MM.1S (cell line): ENCODE measurements at regions not wholly inside any gene's neighbourhood (a gene's known extent, or its start where the extent isn't known, plus 50 kb on each side); places are given as distances from the start of the nearest gene placed in this dataset.

ENCODE experiments used
- DNase-seq: peaks from one replicate; pipeline ENCODE4 v3.0.0-alpha.2; 2015
- H2AFZ ChIP-seq: fragments of 300-600 bp; sonication (generic); 2 replicates; pipeline ENCODE4 v1.6.0; 2016; ENCODE audit warnings: antibody characterized with exemption, low read length
- H3F3A ChIP-seq: fragments of 300-600 bp; sonication (generic); 2 replicates; pipeline ENCODE4 v1.6.1; 2016; ENCODE audit warnings: mild to moderate bottlenecking, antibody characterized with exemption, low read length, moderate library complexity, mixed read lengths; ENCODE audit not compliant: insufficient read depth
- H3K27ac ChIP-seq: fragments of 300-600 bp; sonication (generic); 2 replicates; pipeline ENCODE4 v1.5.1; 2016; ENCODE audit warnings: mild to moderate bottlenecking, low read length
- H3K27me3 ChIP-seq: fragments of 300-600 bp; sonication (generic); replicated peaks from 2 replicates; pipeline ENCODE4 v1.6.0; 2016; ENCODE audit warnings: low read length; ENCODE audit not compliant: insufficient read depth
- H3K36me3 ChIP-seq: fragments of 300-600 bp; sonication (generic); replicated peaks from 2 replicates; pipeline ENCODE4 v1.6.1; 2016; ENCODE audit warnings: mild to moderate bottlenecking, low read length, mixed read lengths; ENCODE audit not compliant: insufficient read depth
- H3K4me1 ChIP-seq: fragments of 300-600 bp; sonication (generic); 2 replicates; pipeline ENCODE4 v1.6.1; 2016; ENCODE audit warnings: low read length, mixed read lengths
- H3K4me2 ChIP-seq: fragments of 300-600 bp; sonication (generic); 2 replicates; pipeline ENCODE4 v1.6.0; 2016; ENCODE audit warnings: low read depth, low read length
- H3K4me3 ChIP-seq: fragments of 300-600 bp; sonication (generic); 2 replicates; pipeline ENCODE4 v1.5.1; 2016; ENCODE audit warnings: low read length, mixed read lengths
- H3K79me2 ChIP-seq: fragments of 300-600 bp; sonication (generic); 2 replicates; pipeline ENCODE4 v1.6.1; 2016; ENCODE audit warnings: mixed run types, low read length, mixed read lengths
- H3K9ac ChIP-seq: fragments of 300-600 bp; sonication (generic); 2 replicates; pipeline ENCODE4 v1.6.1; 2016; ENCODE audit warnings: low read length, mixed read lengths
- H3K9me2 ChIP-seq: fragments of 300-600 bp; sonication (generic); replicated peaks from 2 replicates; pipeline ENCODE4 v1.6.1; 2016; ENCODE audit warnings: mild to moderate bottlenecking, low read length, mixed read lengths; ENCODE audit not compliant: insufficient read depth
- H3K9me3 ChIP-seq: fragments of 300-600 bp; sonication (generic); replicated peaks from 2 replicates; pipeline ENCODE4 v1.6.1; 2016; ENCODE audit warnings: mild to moderate bottlenecking, low read length, mixed read lengths; ENCODE audit not compliant: insufficient read depth
- H4K20me1 ChIP-seq: fragments of 300-600 bp; sonication (generic); 2 replicates; pipeline ENCODE4 v1.6.1; 2016; ENCODE audit warnings: mild to moderate bottlenecking, low read length, moderate library complexity, mixed read lengths; ENCODE audit not compliant: insufficient read depth
- CTCF ChIP-seq: fragments of 300-600 bp; sonication (generic); IDR thresholded peaks from 2 replicates; pipeline ENCODE4 v1.5.1; 2016; ENCODE audit warnings: antibody characterized with exemption, low read length, mixed read lengths
- EZH2 ChIP-seq: fragments of 300-600 bp; sonication (generic); optimal IDR thresholded peaks from 2 replicates; pipeline ENCODE3; 2017; ENCODE audit warnings: low read depth, mild to moderate bottlenecking, antibody characterized with exemption, low read length, mixed read lengths
- EZH2phosphoT487 ChIP-seq: fragments of 300-600 bp; sonication (generic); IDR thresholded peaks from 2 replicates; pipeline ENCODE4 v1.6.1; 2018; ENCODE audit warnings: antibody characterized with exemption, low read length

GRCh38 chr20:22420116-22420598 is 164.2 kb downstream of the FOXA2 start:
- H2AFZ ChIP-seq: no peak overlapping the region
- no peaks in the 10 kb centered on the region for H3K9me2 ChIP-seq
- H4K20me1 ChIP-seq: no peaks in the 10 kb centered on the region
- no peaks in the 10 kb centered on the region for H3K36me3 ChIP-seq
- H3K9me3 ChIP-seq: no peaks in the 10 kb centered on the region
- H3K27ac ChIP-seq: no peak overlapping the region
- no peak overlapping the region for H3K4me3 ChIP-seq
- H3K27me3 ChIP-seq: no peaks in the 10 kb centered on the region
- TF ChIP-seq EZH2phosphoT487: no peak
- no peak for TF ChIP-seq EZH2
- no peak for TF ChIP-seq CTCF
- H3K4me2 ChIP-seq: no peak overlapping the region
- DNase-seq: no peak
- H3K9ac ChIP-seq: no peak overlapping the region
- H3K79me2 ChIP-seq: no peaks in the 10 kb centered on the region
- H3K4me1 ChIP-seq: no peaks in the 10 kb centered on the region
- H3F3A ChIP-seq: no peaks in the 10 kb centered on the region

- Histone ChIP-seq H3K4me3 (no peak overlapping the region), H3K4me1 (no peaks in the 10 kb centered on the region), H3K9me3 (no peaks in the 10 kb centered on the region), H3K27me3 (no peaks in the 10 kb centered on the region), H3K9me2 (no peaks in the 10 kb centered on the region), H3K27ac (no peak overlapping the region), H3K36me3 (no peaks in the 10 kb centered on the region), H3K4me2 (no peak overlapping the region), H3K9ac (no peak overlapping the region), H3K79me2 (no peaks in the 10 kb centered on the region), H4K20me1 (no peaks in the 10 kb centered on the region), H3F3A (no peaks in the 10 kb centered on the region), H2AFZ (no peak overlapping the region)
- DNase-seq: no peak
- no peak for TF ChIP-seq CTCF
- TF ChIP-seq EZH2phosphoT487: no peak
- no peak for TF ChIP-seq EZH2
Measured at GRCh38 chr20:22418738-22419137, 165.6 kb downstream of the FOXA2 start.

- H4K20me1 ChIP-seq: no peaks in the 10 kb centered on the region
- H3K4me1 ChIP-seq: no peaks in the 10 kb centered on the region
- H3K27ac ChIP-seq: no peak overlapping the region
- H3K4me3 ChIP-seq: no peak overlapping the region
- no peaks in the 10 kb centered on the region for H3K36me3 ChIP-seq
- H2AFZ ChIP-seq: no peak overlapping the region
- no peaks in the 10 kb centered on the region for H3K9me3 ChIP-seq
- no peak for DNase-seq
- H3K4me2 ChIP-seq: no peak overlapping the region
- no peaks in the 10 kb centered on the region for H3K27me3 ChIP-seq
- H3K9ac ChIP-seq: no peak overlapping the region
- no peak for TF ChIP-seq CTCF
- no peak for TF ChIP-seq EZH2phosphoT487
- TF ChIP-seq EZH2: no peak
- H3F3A ChIP-seq: no peaks in the 10 kb centered on the region
- no peaks in the 10 kb centered on the region for H3K79me2 ChIP-seq
- H3K9me2 ChIP-seq: no peaks in the 10 kb centered on the region
Measured at GRCh38 chr20:22414305-22414742, 170.0 kb downstream of the FOXA2 start.
